Uterus (tissue), 2 donors: ENCODE measurements at regions not wholly inside any gene's neighbourhood (a gene's known extent, or its start where the extent isn't known, plus 50 kb on each side); places are given as distances from the start of the nearest gene placed in this dataset.

Source experiments
- POLR2A ChIP-seq, 2 donors: fragments of 450-650 bp; IDR thresholded peaks; one replicate each; pipeline ENCODE4 v1.6.1; 2016; ENCODE audit warnings: antibody characterized with exemption in 2 of 2, mild to moderate bottlenecking in 1 of 2, moderate library complexity in 1 of 2
- TF ChIP-seq, protein P1 (sequence below), 4 experiments: fragments of 200-600 bp in 2 of 4; fragments of 450-650 bp in 2 of 4; sonication (generic) in 2 of 4; IDR thresholded peaks; one replicate each; pipeline ENCODE4 v1.5.1; 2016 to 2019; ENCODE audit warnings: antibody characterized with exemption in 4 of 4, mild to moderate bottlenecking in 2 of 4, moderate library complexity in 1 of 4

GRCh38 chr5:152501294-152501693 lies 96.2 kb upstream of the NMUR2 start:
- TF ChIP-seq, protein P1, sequence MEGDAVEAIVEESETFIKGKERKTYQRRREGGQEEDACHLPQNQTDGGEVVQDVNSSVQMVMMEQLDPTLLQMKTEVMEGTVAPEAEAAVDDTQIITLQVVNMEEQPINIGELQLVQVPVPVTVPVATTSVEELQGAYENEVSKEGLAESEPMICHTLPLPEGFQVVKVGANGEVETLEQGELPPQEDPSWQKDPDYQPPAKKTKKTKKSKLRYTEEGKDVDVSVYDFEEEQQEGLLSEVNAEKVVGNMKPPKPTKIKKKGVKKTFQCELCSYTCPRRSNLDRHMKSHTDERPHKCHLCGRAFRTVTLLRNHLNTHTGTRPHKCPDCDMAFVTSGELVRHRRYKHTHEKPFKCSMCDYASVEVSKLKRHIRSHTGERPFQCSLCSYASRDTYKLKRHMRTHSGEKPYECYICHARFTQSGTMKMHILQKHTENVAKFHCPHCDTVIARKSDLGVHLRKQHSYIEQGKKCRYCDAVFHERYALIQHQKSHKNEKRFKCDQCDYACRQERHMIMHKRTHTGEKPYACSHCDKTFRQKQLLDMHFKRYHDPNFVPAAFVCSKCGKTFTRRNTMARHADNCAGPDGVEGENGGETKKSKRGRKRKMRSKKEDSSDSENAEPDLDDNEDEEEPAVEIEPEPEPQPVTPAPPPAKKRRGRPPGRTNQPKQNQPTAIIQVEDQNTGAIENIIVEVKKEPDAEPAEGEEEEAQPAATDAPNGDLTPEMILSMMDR (IDR thresholded peaks at IDR 0.05): no peak
- TF ChIP-seq POLR2A (IDR thresholded peaks at IDR 0.05): no peak
